Esophagus muscularis mucosa (tissue), 4 donors: ENCODE measurements at regions not wholly inside any gene's neighbourhood (a gene's known extent, or its start where the extent isn't known, plus 50 kb on each side); places are given as distances from the start of the nearest gene placed in this dataset.

Experiments
- CTCF ChIP-seq, 3 experiments: fragments of 200-600 bp in 2 of 3; fragments of 450-650 bp in 1 of 3; sonication (generic) in 2 of 3; IDR thresholded peaks; one replicate each; pipeline ENCODE4 v1.5.1; 2017 to 2019; ENCODE audit warnings: antibody characterized with exemption in 3 of 3, mild to moderate bottlenecking in 2 of 3, moderate library complexity in 1 of 3
- EP300 ChIP-seq: sonication (generic); formaldehyde crosslinking; IDR thresholded peaks from one replicate; pipeline ENCODE4 v1.6.1; 2017; ENCODE audit warnings: antibody characterized with exemption
- POLR2A ChIP-seq: fragments of 450-650 bp; IDR thresholded peaks from one replicate; pipeline ENCODE4 v1.6.1; 2017; ENCODE audit warnings: antibody characterized with exemption, moderate library complexity, mild to moderate bottlenecking, low read depth
- POLR2AphosphoS5 ChIP-seq, 2 donors: sonication (generic); formaldehyde crosslinking; IDR thresholded peaks; one replicate each; pipeline ENCODE4 v1.6.1; 2017; ENCODE audit warnings: antibody characterized with exemption in 2 of 2

GRCh38 chr22:48078825-48079224, 1316.4 kb downstream of the TBC1D22A start:
- no peak for TF ChIP-seq CTCF (IDR thresholded peaks at IDR 0.05)
- TF ChIP-seq POLR2A = no peak
- TF ChIP-seq POLR2AphosphoS5 (IDR thresholded peaks at IDR 0.05) = no peak
- TF ChIP-seq EP300 = no peak
